SK-N-SH treated with all-trans-retinoic acid at 6 μM for 48 hours (cell line): ENCODE measurements at regions not wholly inside any gene's neighbourhood (a gene's known extent, or its start where the extent isn't known, plus 50 kb on each side); places are given as distances from the start of the nearest gene placed in this dataset.

Source experiments
- ATAC-seq: fragments of 200-7000 bp; cut with Tn5 transposase; 3 replicates; pipeline ENCODE4 v1.9.1; 2020; ENCODE audit warnings: mild to moderate bottlenecking, moderate library complexity
- ARNTL ChIP-seq: fragments of 450-650 bp; formaldehyde crosslinking; IDR thresholded peaks from 2 replicates; pipeline ENCODE4 v1.5.0; 2020; ENCODE audit warnings: low read depth, mild to moderate bottlenecking, moderate library complexity, borderline replicate concordance
- BACH2 ChIP-seq: fragments of 250-450 bp; sonication (Bioruptor Pico); IDR thresholded peaks from 2 replicates; pipeline ENCODE4 v1.9.0; 2021; ENCODE audit warnings: mild to moderate bottlenecking, borderline replicate concordance
- CREB5 ChIP-seq: fragments of 250-450 bp; sonication (Bioruptor Pico); IDR thresholded peaks from 2 replicates; pipeline ENCODE4 v1.5.1; 2020; ENCODE audit warnings: low read depth, mild to moderate bottlenecking, moderate library complexity
- CSDC2 ChIP-seq: fragments of 250-450 bp; sonication (Bioruptor Pico); IDR thresholded peaks from 2 replicates; pipeline ENCODE4 v1.5.0; 2020; ENCODE audit warnings: mild to moderate bottlenecking, moderate library complexity
- ESRRG ChIP-seq: fragments of 250-450 bp; sonication (Bioruptor Pico); IDR thresholded peaks from 2 replicates; pipeline ENCODE4 v1.6.1; 2021; ENCODE audit warnings: mild to moderate bottlenecking
- GLIS3 ChIP-seq: fragments of 250-450 bp; sonication (Bioruptor Pico); IDR thresholded peaks from 2 replicates; pipeline ENCODE4 v1.5.0; 2020; ENCODE audit warnings: mild to moderate bottlenecking, moderate library complexity
- ISL1 ChIP-seq: fragments of 250-450 bp; sonication (Bioruptor Pico); IDR thresholded peaks from 2 replicates; pipeline ENCODE4 v2.1.2; 2022; ENCODE audit warnings: mild to moderate bottlenecking, moderate library complexity
- POU6F1 ChIP-seq: fragments of 250-450 bp; sonication (Bioruptor Pico); IDR thresholded peaks from 2 replicates; pipeline ENCODE4 v1.8.0; 2021; ENCODE audit warnings: low read depth, mild to moderate bottlenecking, moderate library complexity, borderline replicate concordance
- PPARA ChIP-seq: fragments of 250-450 bp; sonication (Bioruptor Pico); IDR thresholded peaks from 2 replicates; pipeline ENCODE4 v1.5.0; 2020; ENCODE audit warnings: mild to moderate bottlenecking, borderline replicate concordance
- TCF4 ChIP-seq: fragments of 250-450 bp; sonication (Bioruptor Pico); IDR thresholded peaks from 2 replicates; pipeline ENCODE4 v1.8.0; 2021; ENCODE audit warnings: mild to moderate bottlenecking, moderate library complexity, borderline replicate concordance
- TOX ChIP-seq: fragments of 250-450 bp; sonication (Bioruptor Pico); IDR thresholded peaks from 2 replicates; pipeline ENCODE4 v1.8.0; 2021; ENCODE audit warnings: mild to moderate bottlenecking, moderate library complexity, borderline replicate concordance
- TSHZ2 ChIP-seq: fragments of 250-450 bp; sonication (Bioruptor Pico); IDR thresholded peaks from 2 replicates; pipeline ENCODE4 v1.5.0; 2020; ENCODE audit warnings: mild to moderate bottlenecking, moderate library complexity
- ZC3H10 ChIP-seq: fragments of 250-450 bp; sonication (Bioruptor Pico); IDR thresholded peaks from 2 replicates; pipeline ENCODE4 v1.5.1; 2021; ENCODE audit warnings: mild to moderate bottlenecking, moderate library complexity
- ZFP3 ChIP-seq: fragments of 250-450 bp; sonication (Bioruptor Pico); IDR thresholded peaks from 2 replicates; pipeline ENCODE4 v1.5.0; 2020; ENCODE audit warnings: mild to moderate bottlenecking, moderate library complexity
- ZFP30 ChIP-seq: fragments of 450-650 bp; formaldehyde crosslinking; IDR thresholded peaks from 2 replicates; pipeline ENCODE4 v1.5.0; 2022; ENCODE audit warnings: mild to moderate bottlenecking, moderate library complexity
- ZNF565 ChIP-seq: fragments of 450-650 bp; formaldehyde crosslinking; conservative IDR thresholded peaks from 2 replicates; pipeline ENCODE4 v1.5.0; 2020; ENCODE audit warnings: low read depth, mild to moderate bottlenecking, moderate library complexity
- ZNF70 ChIP-seq: fragments of 450-650 bp; formaldehyde crosslinking; IDR thresholded peaks from 2 replicates; pipeline ENCODE4 v1.5.0; 2020; ENCODE audit warnings: mild to moderate bottlenecking, moderate library complexity
- ZNF8 ChIP-seq: fragments of 450-650 bp; formaldehyde crosslinking; IDR thresholded peaks from 2 replicates; pipeline ENCODE4 v1.5.0; 2020; ENCODE audit warnings: mild to moderate bottlenecking, moderate library complexity
- TF ChIP-seq, protein P1 (sequence below): fragments of 250-450 bp; sonication (Bioruptor Pico); IDR thresholded peaks from 2 replicates; pipeline ENCODE4 v1.8.0; 2020; ENCODE audit warnings: mild to moderate bottlenecking, moderate library complexity, borderline replicate concordance

GRCh38 chr10:110436554-110437350 is 61.0 kb upstream of the DUSP5 start:
- TF ChIP-seq CREB5 (CRISPR knock-in tag) (no peak), POU6F1 (CRISPR knock-in tag) (no peak), ZNF70 (no peak), PPARA (CRISPR knock-in tag) (no peak), TCF4 (CRISPR knock-in tag) (no peak), ZNF8 (no peak), ZC3H10 (CRISPR knock-in tag) (no peak), ZNF565 (CRISPR knock-in tag) (no peak), ZFP30 (no peak)
- TF ChIP-seq, protein P1, sequence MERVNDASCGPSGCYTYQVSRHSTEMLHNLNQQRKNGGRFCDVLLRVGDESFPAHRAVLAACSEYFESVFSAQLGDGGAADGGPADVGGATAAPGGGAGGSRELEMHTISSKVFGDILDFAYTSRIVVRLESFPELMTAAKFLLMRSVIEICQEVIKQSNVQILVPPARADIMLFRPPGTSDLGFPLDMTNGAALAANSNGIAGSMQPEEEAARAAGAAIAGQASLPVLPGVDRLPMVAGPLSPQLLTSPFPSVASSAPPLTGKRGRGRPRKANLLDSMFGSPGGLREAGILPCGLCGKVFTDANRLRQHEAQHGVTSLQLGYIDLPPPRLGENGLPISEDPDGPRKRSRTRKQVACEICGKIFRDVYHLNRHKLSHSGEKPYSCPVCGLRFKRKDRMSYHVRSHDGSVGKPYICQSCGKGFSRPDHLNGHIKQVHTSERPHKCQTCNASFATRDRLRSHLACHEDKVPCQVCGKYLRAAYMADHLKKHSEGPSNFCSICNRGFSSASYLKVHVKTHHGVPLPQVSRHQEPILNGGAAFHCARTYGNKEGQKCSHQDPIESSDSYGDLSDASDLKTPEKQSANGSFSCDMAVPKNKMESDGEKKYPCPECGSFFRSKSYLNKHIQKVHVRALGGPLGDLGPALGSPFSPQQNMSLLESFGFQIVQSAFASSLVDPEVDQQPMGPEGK, result no peak
- ATAC-seq, result no peak

DNA sequence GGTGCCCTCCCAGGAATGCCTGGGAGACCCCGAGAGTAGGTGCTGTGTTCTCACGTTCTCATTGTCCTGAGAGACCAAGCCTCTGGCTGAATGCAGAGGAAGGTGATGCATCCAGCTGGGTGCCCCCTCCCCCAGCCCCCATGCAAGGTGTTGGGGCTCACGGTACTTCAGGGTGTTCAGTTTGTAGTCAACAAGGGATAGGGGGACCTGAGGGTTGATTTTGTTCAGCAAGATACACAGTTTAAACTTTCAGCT is 60.4 kb upstream of the DUSP5 start:
- TF ChIP-seq ZNF70 (no peak), ZFP3 (CRISPR knock-in tag) (no peak), ISL1 (CRISPR knock-in tag) (no peak), GLIS3 (CRISPR knock-in tag) (no peak), ESRRG (CRISPR knock-in tag) (no peak), ZC3H10 (CRISPR knock-in tag) (no peak), TOX (CRISPR knock-in tag) (no peak), ZFP30 (no peak), TSHZ2 (CRISPR knock-in tag) (no peak), ZNF565 (CRISPR knock-in tag) (no peak)
- TF ChIP-seq, all 23 proteins: peak for 0

DNA sequence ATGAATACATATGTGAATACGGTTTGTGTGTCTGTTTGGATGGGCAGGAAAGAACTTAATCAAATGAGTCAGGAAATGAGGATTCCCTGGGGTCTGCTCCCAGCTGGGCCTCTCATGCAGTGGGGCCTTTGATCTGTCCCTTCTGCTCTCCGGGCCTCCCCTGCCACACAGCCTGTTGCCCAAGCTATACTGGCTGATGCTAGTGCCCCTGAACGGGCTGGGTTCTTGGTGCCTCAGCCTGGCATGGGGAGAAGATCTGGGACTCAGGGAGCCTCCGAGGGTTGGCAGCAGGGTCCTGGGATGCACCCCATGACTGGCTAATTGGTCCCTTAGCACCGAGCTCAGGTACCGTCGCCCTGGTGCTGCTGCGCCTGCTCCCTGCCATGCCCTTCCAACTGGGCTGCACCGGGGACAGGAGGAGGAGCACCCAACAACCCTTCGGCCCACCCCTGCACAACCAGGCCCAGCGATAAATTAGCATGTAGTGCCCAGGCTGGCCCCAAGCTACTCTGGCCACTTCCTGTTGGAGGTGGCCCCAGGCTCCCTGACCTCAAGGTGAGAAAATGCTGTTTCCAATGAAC is 59.9 kb upstream of the DUSP5 start:
- TF ChIP-seq ZFP3 (CRISPR knock-in tag), result no peak
- no peak for TF ChIP-seq TOX (CRISPR knock-in tag)
- no peak for TF ChIP-seq GLIS3 (CRISPR knock-in tag)
- TF ChIP-seq ZC3H10 (CRISPR knock-in tag), result no peak
- no peak for TF ChIP-seq ESRRG (CRISPR knock-in tag)
- TF ChIP-seq ARNTL, result no peak
- no peak for ATAC-seq

More for the DNA sequence above, 60.4 kb upstream of the DUSP5 start:
- no peak for ATAC-seq

- TF ChIP-seq BACH2 (no peak), ISL1 (CRISPR knock-in tag) (no peak), CSDC2 (CRISPR knock-in tag) (no peak), ESRRG (CRISPR knock-in tag) (no peak), GLIS3 (CRISPR knock-in tag) (no peak), ZNF70 (no peak), ZFP30 (no peak)
- TF ChIP-seq, protein P1, result no peak
- ATAC-seq, result no peak
These were observed 55.0 kb upstream of the DUSP5 start for GRCh38 chr10:110442746-110443145.
